Right kidney (tissue), 1 donor: ENCODE measurements at regions not wholly inside any gene's neighbourhood (a gene's known extent, or its start where the extent isn't known, plus 50 kb on each side); places are given as distances from the start of the nearest gene placed in this dataset.

ENCODE experiments used
- DNase-seq: peaks from one replicate; pipeline ENCODE4 v3.0.0-alpha.2; 2016

DNA sequence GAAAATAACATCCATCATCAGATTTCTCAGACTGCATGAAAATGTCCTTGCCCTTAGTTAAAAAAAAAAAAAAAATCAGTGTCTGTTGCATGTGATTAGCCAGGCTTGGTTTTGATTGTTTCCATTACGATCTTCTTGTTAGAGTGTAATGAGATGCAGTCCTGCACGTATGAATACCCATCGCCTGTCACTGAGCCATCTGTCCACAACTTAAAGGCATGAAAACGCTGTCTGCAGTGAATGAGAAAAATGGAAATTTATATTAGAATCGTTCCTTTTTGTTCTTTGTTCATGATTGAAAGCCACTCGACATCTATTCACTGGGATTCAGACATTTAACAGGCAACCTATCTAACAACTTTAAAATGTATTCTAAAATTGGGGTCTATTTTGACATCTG is 521.7 kb upstream of the SPHKAP start:
- DNase-seq: no peak

DNA sequence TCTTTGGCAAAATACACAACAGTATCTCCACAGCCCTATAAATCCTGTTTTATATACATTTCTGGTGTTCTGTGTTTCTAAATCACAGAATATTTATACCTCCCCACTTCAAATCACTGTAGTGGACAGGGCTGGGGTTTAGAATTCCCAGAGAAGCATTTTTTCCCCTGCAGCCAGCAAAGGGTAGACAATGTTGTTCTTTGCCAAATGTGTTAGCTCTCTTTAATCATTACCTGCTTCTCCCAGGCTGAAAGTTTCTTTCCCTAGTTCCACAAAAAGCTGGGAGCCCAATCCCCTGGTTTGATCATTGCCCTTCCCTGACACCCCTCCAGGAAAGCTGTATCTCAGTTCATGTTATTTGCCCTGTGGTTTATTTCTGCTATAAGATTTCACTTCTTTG is 520.0 kb upstream of the SPHKAP start:
- DNase-seq: no peak

DNA sequence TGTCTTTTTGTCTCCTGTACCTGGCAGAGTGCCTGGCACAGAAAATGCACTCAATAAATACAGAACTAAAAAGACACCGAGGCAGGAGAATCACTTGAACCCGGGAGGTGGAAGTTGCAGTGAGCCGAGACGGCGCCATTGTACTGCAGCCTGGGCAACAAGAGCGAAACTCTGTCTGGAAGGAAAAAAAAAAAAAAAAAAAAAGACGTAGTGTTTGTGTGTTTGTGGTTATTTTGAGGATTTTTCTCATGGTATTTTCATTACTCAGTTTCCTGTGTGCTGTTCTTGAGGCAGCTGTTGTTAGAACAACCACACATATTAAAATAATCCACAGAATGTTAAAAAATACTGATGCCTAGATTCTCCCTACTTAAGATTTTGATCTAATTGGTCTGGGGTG is 519.2 kb upstream of the SPHKAP start:
- DNase-seq: no peak

DNA sequence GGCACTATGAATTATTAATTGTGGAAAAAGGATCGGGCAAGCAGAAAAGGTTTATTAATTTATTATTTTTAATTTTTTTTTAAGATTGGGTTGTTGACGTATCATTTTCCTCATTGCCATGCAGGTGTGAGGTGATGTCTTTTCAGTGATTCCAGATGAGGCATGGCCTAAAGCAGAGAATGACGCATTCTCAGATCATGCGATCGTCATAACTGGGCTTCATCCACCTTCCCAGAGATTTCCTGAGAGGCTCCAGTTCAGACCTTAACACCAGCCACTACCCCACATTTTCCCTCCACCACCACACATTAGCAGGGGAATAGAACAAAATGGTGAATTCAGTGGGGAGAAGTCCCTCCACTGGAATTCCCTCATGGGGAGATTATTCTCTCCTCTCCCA is 518.4 kb upstream of the SPHKAP start:
- DNase-seq: no peak

DNA sequence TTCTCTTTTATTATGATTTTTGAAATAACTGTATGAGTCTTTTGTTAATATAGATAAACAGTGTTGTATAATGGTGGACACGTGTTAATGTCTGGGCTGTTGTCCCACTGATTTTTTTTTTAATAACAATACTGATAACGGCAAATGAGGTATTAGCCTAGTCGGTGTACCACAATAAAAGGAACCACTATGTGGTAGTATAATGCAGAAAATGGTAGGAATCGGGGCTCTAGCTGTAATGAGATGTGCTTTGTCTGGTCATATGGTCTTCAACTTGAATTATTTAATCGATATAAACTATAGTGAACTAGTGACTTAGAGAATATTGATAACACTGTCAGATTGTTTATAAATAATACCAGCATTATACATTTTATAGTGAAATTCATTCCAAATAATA is 517.9 kb upstream of the SPHKAP start:
- DNase-seq: no peak

DNA sequence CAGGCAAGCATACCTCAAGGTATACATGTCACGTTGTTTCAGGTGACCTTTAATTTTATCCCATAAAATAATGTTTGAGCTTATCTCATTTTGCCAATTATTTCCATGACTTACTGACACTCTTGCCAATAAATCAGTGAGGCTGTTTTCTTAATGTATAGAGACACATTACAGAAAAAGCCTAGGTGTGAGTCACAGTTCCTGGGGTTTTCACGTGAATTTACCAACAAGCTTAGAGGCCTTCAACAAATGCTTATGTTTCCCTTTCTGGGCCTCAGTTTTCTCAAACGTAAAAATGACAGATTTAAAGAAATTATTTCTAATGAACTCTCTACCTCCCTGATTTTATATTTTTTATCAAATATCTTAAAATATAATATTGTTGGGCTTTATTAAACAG is 517.5 kb upstream of the SPHKAP start:
- DNase-seq: no peak

DNA sequence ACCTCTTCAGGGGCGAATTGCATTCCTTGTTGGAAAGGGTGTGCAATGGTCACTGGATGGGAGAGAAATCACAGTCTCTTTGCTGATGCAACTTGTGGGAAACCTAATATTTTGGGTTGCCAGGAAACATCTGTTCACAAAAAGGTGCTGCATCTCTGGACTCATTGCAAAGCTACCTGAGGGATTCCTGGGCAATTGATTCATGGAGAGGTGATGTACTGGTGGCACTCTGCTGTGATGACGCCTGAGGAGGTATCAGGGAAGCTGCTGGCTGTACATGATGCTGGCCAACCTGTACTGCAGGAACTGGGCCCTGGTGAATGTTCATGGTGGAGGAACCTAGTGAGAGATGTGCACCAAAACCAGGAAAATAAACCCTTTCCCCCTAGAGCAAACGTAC is 516.0 kb upstream of the SPHKAP start:
- no peak for DNase-seq

DNA sequence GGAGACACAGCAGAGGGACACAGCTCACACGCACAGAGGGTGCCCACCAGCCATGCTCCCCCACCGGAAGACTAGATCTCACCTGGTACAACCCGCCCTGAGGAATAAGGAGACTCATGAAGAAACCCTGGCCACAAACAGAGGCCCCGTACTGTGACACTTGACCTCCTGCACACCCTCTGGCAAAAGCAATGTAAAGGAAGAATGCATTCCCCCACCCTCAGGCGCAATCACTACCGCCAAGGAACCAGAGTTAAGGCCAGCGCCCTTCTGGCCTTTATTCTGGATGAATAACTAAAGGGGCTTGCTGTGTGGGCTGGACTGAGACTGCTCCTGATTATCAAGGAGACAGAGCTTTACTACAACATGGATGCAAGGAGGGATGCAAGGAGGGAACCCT is 509.2 kb upstream of the SPHKAP start:
- no peak for DNase-seq

DNA sequence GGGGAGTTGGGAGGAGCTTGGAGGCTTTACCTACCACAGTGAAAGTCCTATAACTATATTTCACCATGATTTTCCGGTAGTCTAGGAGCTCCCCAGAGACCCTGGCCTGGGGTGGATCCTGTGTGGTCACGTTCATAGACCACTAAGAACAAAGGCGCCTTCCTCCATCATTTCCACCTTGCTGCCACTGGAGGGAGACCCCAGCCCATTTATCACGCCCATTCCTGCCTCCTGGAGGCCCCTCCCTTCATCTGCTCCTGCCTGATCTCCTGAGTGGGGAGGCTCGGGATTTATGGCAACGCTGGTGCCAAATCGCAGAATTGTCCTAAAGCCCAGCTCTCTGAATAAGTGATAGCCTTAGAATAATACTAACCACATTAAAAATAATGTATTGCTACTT is 507.6 kb upstream of the SPHKAP start:
- DNase-seq: peak; percentile 22

DNA sequence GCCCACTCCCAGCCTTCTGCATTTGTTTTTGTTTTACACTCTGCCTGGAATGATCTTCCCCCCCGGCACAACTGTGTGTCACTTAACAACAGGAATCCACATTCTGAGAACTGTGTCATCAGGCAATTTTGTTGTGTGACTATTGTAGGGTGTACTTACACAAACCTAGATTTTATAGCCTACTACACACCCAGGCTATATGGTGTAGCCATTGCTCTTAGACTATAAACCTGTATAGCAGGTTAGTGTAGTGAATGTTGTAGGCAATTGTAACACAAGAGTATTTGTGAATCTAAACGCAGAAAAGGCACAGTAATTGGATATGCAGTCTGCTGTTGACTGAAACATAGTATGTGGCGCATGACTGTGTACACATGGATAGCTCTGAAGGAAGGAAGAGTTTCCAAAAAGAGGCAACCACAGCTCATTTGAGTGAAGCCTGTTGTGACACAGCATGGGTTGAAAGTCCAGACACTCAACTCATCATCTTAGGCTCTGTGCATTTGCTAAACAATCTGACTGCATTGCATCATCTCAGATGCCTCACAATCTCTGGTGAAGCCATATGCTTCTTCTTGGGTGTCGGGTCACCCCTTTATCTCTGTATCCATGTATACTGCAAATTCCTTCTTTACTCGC is 506.6 kb upstream of the SPHKAP start:
- no peak for DNase-seq

DNA sequence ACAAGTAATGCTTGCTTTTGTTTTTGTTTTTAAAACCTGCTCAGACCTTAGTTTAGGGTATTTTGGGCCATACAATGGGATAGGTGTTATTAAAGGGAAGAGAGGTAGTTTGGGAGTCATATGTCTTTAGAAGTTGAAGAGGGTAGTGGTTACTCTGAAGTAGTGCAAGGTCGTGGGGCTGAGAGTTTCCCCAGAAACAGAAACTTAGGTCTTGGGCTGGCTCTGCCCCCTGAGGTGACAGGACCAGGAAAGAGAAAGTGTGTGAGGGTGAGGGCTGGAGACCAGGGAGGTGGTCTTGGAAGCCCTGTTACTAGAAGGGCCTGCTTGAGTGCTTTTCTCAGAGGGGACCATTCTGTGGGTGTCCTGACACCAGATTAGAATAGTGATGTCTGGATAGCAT is 500.5 kb upstream of the SPHKAP start:
- no peak for DNase-seq

DNA sequence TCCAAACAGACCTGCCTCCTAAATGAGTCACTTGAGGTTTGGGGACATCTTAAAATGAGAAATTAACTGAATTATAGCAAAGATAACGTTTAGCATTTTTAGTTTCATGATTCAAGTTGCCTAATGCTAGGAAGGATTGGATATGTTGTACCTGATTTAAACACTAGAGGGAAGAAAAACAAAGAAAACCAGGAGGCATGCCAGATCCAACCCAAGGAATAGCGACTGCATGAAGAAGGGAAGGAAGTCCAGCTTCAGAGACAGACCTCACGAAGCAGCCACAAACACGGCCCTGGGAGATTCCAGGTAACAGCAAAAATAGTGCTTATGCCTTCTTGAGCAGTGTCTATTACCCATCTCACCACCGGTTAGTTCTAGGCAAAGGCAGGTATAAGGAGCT is 499.9 kb upstream of the SPHKAP start:
- DNase-seq: no peak

DNA sequence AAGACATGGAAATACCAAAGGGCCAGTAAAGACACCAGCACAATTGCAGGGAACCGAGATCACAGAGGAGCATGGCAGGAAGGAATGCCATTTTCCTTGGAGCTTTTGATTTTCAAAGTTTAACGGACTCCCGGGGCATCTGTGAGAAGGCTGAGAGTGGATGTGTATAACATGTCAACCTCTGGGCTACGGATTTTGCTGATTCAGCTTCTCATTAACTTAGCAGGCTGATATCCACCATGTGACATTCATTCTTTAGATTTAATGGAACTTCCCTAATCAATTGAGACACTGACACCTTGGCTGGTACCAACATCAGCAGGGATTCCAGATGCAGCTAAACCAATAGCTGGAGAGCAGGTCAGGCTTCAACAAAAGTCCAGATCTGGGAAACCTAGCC is 496.6 kb upstream of the SPHKAP start:
- DNase-seq: no peak

DNA sequence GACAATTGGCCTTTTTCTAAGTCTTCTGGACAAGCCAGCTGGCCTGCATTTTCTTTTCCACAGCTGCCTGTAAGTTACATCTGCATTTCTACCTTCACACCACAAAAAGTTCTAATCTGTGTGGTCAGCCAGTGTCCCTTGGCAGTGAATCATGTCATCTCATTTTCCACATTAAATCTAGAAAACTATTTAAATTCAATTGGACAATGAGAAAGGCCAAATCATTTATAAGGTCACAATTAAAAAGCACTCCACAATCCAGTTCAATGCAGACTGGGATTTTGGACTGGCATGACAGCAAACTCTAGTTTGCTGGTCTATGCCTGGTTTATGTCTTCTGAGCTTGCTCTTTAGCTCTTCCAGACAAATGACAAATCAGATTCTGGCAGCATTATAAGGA is 494.2 kb upstream of the SPHKAP start:
- no peak for DNase-seq

DNA sequence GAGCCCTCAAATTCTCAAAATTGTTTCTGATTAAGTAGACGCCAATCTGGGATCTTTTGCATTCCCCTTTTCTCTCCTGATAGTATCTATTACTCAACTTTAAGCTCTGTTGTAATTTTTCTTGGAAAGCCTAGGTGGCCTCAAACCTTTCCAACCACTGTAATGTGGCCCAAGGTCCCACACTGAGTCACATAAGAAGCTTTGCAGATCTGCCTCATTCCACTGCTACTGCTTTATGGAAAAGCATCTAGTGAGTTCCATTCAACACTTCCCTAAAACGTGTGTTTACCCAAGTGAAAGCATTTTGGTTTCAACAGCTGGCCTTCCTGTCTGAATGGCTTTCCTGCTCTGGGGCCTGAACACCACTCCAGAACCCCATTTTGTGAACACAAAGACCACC is 493.6 kb upstream of the SPHKAP start:
- no peak for DNase-seq

DNA sequence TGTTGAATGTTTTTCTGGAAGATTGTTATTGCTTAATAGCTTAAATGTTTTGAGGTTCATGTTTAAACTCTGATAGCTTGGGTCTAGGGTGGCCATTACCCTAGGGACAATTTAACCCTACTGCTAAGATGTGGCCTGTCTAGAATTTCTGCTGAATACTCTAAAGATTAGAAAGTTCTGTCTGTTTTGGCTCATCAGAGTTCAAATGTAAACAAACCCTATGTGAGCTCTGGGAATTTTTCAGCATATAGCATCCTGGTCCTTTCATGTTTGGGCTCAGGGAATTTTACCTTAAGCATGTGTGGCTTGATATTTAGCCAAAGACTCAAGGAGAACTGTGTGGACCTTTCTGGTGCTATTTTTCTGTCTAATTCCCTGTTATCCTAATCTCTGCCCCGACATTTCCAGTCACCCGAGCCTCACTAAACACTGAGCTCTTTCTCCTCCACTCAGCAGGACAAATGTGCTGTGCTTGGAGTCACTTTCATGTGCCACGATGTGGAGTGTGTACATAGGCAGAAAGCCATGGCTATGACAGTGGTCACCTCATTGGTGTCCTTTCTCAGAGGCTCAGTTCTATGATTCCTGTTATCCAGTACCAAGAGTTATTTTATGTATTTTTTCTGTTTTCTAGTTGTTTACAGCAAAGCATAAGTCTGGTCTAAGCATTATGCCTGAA is 492.5 kb upstream of the SPHKAP start:
- DNase-seq: no peak

DNA sequence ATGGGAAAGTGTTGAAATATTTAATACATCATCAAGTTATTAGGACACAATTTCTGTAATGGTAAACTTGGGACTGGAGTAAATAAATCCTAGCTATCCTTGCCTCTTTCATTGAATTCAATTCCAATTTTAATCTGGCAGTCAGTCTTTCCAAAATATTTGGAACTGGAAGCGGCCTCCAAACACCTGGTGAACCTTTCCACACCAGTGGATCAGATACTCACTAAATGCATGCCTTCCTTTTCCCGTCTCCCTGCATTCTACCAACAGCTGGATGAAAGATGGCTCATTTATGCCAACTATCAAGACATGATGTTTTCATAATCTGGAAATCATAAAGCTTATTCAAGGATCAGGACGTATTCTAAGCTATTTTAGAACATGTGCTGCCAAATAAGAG is 488.2 kb upstream of the SPHKAP start:
- DNase-seq: no peak

DNA sequence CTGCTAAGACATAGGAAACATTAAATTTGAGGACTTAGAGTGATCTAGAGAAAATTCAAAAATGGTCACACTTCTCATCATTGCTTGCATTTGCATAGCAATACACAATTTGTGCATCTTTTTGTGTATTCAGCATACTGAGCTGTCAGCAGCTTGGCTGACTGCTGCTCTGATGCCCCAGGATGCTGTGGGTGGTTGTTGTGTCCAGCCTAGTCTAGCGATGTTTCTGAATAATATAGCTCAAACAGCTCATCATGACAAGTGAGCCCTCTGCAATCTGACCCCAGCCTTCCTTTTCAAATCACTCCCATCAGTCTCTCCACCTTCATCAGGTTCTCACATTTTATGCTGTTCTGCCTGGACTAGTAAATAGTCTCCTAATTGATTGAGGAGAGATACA is 483.7 kb upstream of the SPHKAP start:
- DNase-seq: no peak

DNA sequence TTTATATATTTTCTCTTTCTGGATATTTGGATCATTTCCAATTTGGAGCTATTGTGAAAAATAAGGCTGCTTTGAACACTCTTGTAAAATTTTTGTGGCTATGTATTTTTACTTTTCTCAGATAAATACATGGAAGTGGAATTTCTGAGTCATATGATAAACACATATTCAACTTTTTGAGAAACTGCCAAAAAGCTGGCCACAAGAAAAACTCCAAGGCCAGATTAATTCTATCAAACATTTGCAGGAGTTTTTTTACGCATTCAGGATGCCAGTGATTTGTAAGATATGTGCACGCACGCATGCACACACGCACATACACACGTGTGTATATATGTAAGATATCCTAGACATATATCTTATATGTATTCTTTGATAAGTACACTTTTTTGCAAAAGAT is 477.5 kb upstream of the SPHKAP start:
- no peak for DNase-seq

DNA sequence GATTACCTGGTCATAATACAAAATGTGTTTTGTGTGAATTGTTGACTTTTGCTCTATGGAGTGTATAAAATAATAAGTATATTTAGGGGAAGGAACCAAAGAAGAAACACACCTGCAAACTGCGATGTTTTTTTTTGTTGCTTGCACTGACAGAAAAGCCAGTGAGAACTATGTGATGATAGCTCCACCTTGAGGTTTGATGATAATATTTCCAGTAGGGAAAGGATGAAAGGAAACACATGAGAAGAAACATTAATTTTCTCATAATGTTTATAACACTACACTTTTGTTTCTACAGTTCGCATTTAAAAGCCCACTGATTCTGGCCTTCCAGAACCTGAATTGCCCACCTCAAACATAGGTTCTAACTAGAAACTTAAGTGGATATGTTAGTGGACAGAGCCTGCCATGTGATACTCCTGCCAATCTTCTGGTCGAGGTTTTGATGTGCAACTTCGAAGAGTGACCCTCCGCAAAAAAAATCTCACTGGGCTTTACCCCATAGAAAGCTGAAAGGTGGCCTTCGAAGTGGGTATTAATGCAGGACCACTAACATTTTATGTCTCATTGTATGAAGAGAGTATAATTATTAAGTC is 476.4 kb upstream of the SPHKAP start:
- DNase-seq: no peak

DNA sequence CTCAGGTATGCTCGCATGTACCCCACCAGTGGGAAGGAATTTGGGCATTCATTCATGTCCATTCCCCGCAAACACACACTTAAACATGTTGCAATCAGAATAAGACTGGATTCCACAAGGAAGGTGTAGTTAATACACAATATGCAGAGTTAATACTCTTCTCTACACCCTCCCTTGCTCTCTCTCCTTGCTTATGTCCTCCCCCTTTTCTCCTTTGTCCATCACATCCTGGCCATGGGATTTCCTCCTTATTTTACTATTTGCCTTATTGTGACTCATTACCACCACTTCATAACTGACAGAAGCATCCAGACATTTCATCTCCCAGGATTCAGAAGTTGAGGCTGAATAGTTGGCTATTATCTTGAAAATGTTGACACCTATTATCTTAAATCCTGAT is 473.8 kb upstream of the SPHKAP start:
- DNase-seq: no peak

DNA sequence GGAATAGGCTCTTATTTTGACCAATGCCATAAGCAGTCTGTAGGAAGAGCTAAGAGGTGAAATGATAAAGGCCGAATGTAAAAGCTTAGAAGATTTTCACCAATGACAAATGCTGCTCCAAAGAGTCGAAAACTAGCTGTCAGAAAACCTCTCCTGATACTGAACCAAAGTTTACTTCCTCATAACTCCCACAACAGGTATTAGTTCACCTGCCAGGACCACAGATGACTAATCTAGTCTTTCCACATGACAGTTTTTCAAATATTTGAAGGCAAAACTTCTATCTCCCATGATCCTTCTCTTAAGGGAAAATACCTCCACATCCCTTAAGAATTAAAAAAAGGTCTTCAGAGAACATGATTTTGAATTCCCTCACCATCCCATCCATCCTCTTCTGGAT is 473.2 kb upstream of the SPHKAP start:
- DNase-seq: no peak

DNA sequence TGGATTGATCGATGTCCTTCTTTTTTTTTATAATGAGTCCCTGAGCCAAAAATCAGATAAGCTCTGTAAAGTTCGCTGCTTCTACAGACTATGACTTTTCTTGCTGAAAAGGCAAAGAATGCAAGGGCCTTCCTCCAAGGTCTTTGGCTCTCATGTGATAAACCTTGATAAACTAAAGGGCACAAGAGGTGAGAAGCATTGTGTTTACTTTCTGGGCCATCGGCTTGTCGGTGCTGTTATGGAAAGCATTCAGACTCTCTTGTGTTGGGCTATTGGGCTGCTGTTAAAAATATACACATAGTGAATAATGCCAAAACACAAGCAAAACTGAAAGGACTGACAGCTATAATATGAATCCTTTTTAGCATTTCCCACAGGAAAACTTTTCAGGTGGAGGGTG is 472.4 kb upstream of the SPHKAP start:
- no peak for DNase-seq

DNA sequence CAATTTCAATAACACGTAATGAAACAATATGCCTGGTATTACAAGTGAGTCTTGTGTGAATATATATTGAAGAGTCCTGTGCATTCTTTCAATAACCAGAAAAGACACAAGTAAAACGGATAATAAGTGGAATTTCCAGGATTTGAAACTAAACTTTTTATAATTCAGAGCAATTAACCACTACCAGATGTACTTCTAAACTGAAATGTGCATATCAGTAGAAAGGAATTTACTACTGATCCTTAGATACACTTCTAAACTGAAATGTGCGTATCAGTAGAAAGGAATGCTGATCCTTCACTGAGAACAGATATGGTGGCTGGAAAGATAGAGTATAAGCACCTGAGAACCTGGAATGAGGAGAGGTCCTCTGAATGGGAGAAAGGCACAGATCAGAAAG is 470.9 kb upstream of the SPHKAP start:
- DNase-seq: no peak
